ENCODE measurements at regions not wholly inside any gene's neighbourhood (a gene's known extent, or its start where the extent isn't known, plus 50 kb on each side); places are given as distances from the start of the nearest gene placed in this dataset.

DNA sequence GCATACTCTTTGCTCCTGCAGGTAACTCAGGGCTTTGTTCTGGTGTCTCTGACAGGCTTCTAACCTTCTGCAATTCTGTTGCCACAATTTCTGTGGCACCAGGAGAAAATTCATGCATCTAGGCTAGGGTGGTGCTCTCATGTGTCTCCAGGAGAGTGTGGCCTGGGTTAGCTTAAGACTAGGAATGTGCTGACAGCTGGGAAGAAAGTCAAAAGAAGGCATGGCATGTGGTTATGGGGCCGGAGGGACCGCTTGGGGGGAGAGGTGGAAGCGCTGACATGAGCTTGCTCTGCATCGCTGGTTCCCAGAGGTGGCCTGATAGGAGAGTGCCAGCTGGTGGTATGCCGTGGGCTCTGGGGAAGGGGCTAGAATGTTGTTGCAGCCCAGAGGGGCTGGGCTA lies 173.3 kb upstream of the TNP1 start:
- WGBS (ENCODE audit: extremely low coverage, insufficient coverage, insufficient read length), result no CpG with 5 or more reads among the region's 5 CpGs
- Histone ChIP-seq H2BK120ac (ENCODE audit: insufficient read depth, low read length, poor library complexity) (no peak overlapping the region), H3K27ac (ENCODE audit: low read depth, low read length) (no peak overlapping the region), H3K4me3 (ENCODE audit: low read depth, low read length) (no peak overlapping the region), H4K91ac (ENCODE audit: low read depth, low read length) (no peak overlapping the region), H2AK5ac (ENCODE audit: low read length) (no peak overlapping the region), H3K23ac (ENCODE audit: low read length) (no peak overlapping the region), H4K12ac (ENCODE audit: low read depth, low read length) (no peak overlapping the region), H2BK12ac (ENCODE audit: low read length) (no peak overlapping the region), H3K4ac (ENCODE audit: low read depth, low read length) (no peak overlapping the region), H3K9ac (ENCODE audit: low read length) (no peak overlapping the region), H3K9me3 (ENCODE audit: insufficient read depth, low read depth, low read length) (no peaks in the 10 kb centered on the region), H3K27me3 (ENCODE audit: insufficient read depth, low read length) (no peaks in the 10 kb centered on the region), H2AFZ (ENCODE audit: insufficient read depth, low read length, poor library complexity) (no peak overlapping the region), H3K4me2 (ENCODE audit: low read length) (no peak overlapping the region), H4K8ac (ENCODE audit: low read depth, low read length) (no peak overlapping the region), H3K36me3 (ENCODE audit: control insufficient read depth in 1 of 2, insufficient read depth in 2 of 2, low read length in 2 of 2) (no peaks in the 10 kb centered on the region), H3K14ac (ENCODE audit: low read length) (no peak overlapping the region), H3K18ac (ENCODE audit: low read length) (no peak overlapping the region), H2BK5ac (ENCODE audit: low read depth, low read length, poor library complexity) (no peak overlapping the region), H3K79me1 (ENCODE audit: low read length) (no peaks in the 10 kb centered on the region), H3K79me2 (ENCODE audit: control insufficient read depth, insufficient read depth, low read length, poor library complexity) (no peaks in the 10 kb centered on the region), H3K4me1 (ENCODE audit: control insufficient read depth in 1 of 2, insufficient read depth in 2 of 2, low read length in 2 of 2) (no peaks in the 10 kb centered on the region)
- no peak for DNase-seq

DNA sequence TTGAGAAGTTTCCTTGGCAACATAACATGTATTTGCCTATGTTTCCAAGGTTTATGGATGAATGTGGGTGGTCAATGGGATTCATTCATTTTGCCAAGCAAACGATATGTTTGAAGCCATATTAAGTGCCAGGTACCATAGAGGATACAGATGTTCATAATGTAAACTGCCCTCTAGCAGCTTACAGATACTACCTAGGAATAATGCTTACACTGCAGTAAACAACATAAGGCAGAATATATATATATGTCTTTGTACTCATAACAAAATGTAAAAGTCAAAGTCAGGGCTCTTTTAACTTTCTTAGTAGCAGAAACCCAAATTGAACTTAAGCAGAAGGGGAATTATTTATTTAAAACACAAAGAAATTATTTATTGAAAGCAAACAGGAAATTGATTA lies 171.6 kb upstream of the TNP1 start:
- no peak overlapping the region for H3K27ac ChIP-seq (ENCODE audit: low read depth, low read length)
- no peak overlapping the region for H4K12ac ChIP-seq (ENCODE audit: low read depth, low read length)
- no peaks in the 10 kb centered on the region for H3K36me3 ChIP-seq (ENCODE audit: control insufficient read depth in 1 of 2, insufficient read depth in 2 of 2, low read length in 2 of 2)
- H3K9ac ChIP-seq (ENCODE audit: low read length), result no peak overlapping the region
- no peak overlapping the region for H2BK5ac ChIP-seq (ENCODE audit: low read depth, low read length, poor library complexity)
- no peaks in the 10 kb centered on the region for H3K27me3 ChIP-seq (ENCODE audit: insufficient read depth, low read length)
- no CpG with 5 or more reads among the region's 1 CpG for WGBS (ENCODE audit: extremely low coverage, insufficient coverage, insufficient read length)
- H2AFZ ChIP-seq (ENCODE audit: insufficient read depth, low read length, poor library complexity), result no peak overlapping the region
- no peak overlapping the region for H4K8ac ChIP-seq (ENCODE audit: low read depth, low read length)
- H2AK5ac ChIP-seq (ENCODE audit: low read length), result no peak overlapping the region
- no peak overlapping the region for H3K23ac ChIP-seq (ENCODE audit: low read length)
- no peak overlapping the region for H4K91ac ChIP-seq (ENCODE audit: low read depth, low read length)
- no peaks in the 10 kb centered on the region for H3K9me3 ChIP-seq (ENCODE audit: insufficient read depth, low read depth, low read length)
- no peak overlapping the region for H3K4ac ChIP-seq (ENCODE audit: low read depth, low read length)
- H2BK120ac ChIP-seq (ENCODE audit: insufficient read depth, low read length, poor library complexity), result no peak overlapping the region
- no peak overlapping the region for H3K18ac ChIP-seq (ENCODE audit: low read length)
- H3K4me1 ChIP-seq (ENCODE audit: control insufficient read depth in 1 of 2, insufficient read depth in 2 of 2, low read length in 2 of 2), result no peaks in the 10 kb centered on the region
- no peak overlapping the region for H2BK12ac ChIP-seq (ENCODE audit: low read length)
- no peak for DNase-seq
- no peaks in the 10 kb centered on the region for H3K79me2 ChIP-seq (ENCODE audit: control insufficient read depth, insufficient read depth, low read length, poor library complexity)
- no peak overlapping the region for H3K4me2 ChIP-seq (ENCODE audit: low read length)
- H3K79me1 ChIP-seq (ENCODE audit: low read length), result no peaks in the 10 kb centered on the region
- H3K4me3 ChIP-seq (ENCODE audit: low read depth, low read length), result no peak overlapping the region
- no peak overlapping the region for H3K14ac ChIP-seq (ENCODE audit: low read length)

GRCh38 chr2:217030081-217030480 lies 170.2 kb upstream of the TNP1 start:
- no peak overlapping the region for H3K18ac ChIP-seq (ENCODE audit: low read length)
- no peak overlapping the region for H2BK120ac ChIP-seq (ENCODE audit: insufficient read depth, low read length, poor library complexity)
- no peak overlapping the region for H3K27ac ChIP-seq (ENCODE audit: low read depth, low read length)
- no peak overlapping the region for H4K8ac ChIP-seq (ENCODE audit: low read depth, low read length)
- no peak overlapping the region for H3K4me3 ChIP-seq (ENCODE audit: low read depth, low read length)
- no peak overlapping the region for H3K23ac ChIP-seq (ENCODE audit: low read length)
- no peaks in the 10 kb centered on the region for H3K9me3 ChIP-seq (ENCODE audit: insufficient read depth, low read depth, low read length)
- no peak overlapping the region for H4K12ac ChIP-seq (ENCODE audit: low read depth, low read length)
- no peak overlapping the region for H4K91ac ChIP-seq (ENCODE audit: low read depth, low read length)
- H2AFZ ChIP-seq (ENCODE audit: insufficient read depth, low read length, poor library complexity), result no peak overlapping the region
- H3K4ac ChIP-seq (ENCODE audit: low read depth, low read length), result no peak overlapping the region
- H3K79me2 ChIP-seq (ENCODE audit: control insufficient read depth, insufficient read depth, low read length, poor library complexity), result no peaks in the 10 kb centered on the region
- no peak overlapping the region for H2AK5ac ChIP-seq (ENCODE audit: low read length)
- no peak overlapping the region for H3K14ac ChIP-seq (ENCODE audit: low read length)
- no peaks in the 10 kb centered on the region for H3K27me3 ChIP-seq (ENCODE audit: insufficient read depth, low read length)
- H3K79me1 ChIP-seq (ENCODE audit: low read length), result no peaks in the 10 kb centered on the region
- H3K4me2 ChIP-seq (ENCODE audit: low read length), result no peak overlapping the region
- no peak overlapping the region for H2BK12ac ChIP-seq (ENCODE audit: low read length)
- no peaks in the 10 kb centered on the region for H3K4me1 ChIP-seq (ENCODE audit: control insufficient read depth in 1 of 2, insufficient read depth in 2 of 2, low read length in 2 of 2)
- DNase-seq, result no peak
- no peak overlapping the region for H3K9ac ChIP-seq (ENCODE audit: low read length)
- H2BK5ac ChIP-seq (ENCODE audit: low read depth, low read length, poor library complexity), result no peak overlapping the region
- no CpG with 5 or more reads among the region's 6 CpGs for WGBS (ENCODE audit: extremely low coverage, insufficient coverage, insufficient read length)
- H3K36me3 ChIP-seq (ENCODE audit: control insufficient read depth in 1 of 2, insufficient read depth in 2 of 2, low read length in 2 of 2), result no peaks in the 10 kb centered on the region

GRCh38 chr2:217028128-217028527 lies 168.3 kb upstream of the TNP1 start:
- no peak overlapping the region for H3K9ac ChIP-seq (ENCODE audit: low read length)
- H3K27me3 ChIP-seq (ENCODE audit: insufficient read depth, low read length), result no peaks in the 10 kb centered on the region
- H2BK5ac ChIP-seq (ENCODE audit: low read depth, low read length, poor library complexity), result no peak overlapping the region
- H3K4me1 ChIP-seq (ENCODE audit: control insufficient read depth in 1 of 2, insufficient read depth in 2 of 2, low read length in 2 of 2), result no peaks in the 10 kb centered on the region
- H3K14ac ChIP-seq (ENCODE audit: low read length), result no peak overlapping the region
- no peak overlapping the region for H2BK12ac ChIP-seq (ENCODE audit: low read length)
- no peak overlapping the region for H3K4me3 ChIP-seq (ENCODE audit: low read depth, low read length)
- H3K79me2 ChIP-seq (ENCODE audit: control insufficient read depth, insufficient read depth, low read length, poor library complexity), result no peaks in the 10 kb centered on the region
- no peaks in the 10 kb centered on the region for H3K79me1 ChIP-seq (ENCODE audit: low read length)
- no peak overlapping the region for H2AFZ ChIP-seq (ENCODE audit: insufficient read depth, low read length, poor library complexity)
- no peak overlapping the region for H4K91ac ChIP-seq (ENCODE audit: low read depth, low read length)
- no peak overlapping the region for H3K4ac ChIP-seq (ENCODE audit: low read depth, low read length)
- no peak overlapping the region for H2AK5ac ChIP-seq (ENCODE audit: low read length)
- no peak overlapping the region for H3K4me2 ChIP-seq (ENCODE audit: low read length)
- no peaks in the 10 kb centered on the region for H3K9me3 ChIP-seq (ENCODE audit: insufficient read depth, low read depth, low read length)
- H3K27ac ChIP-seq (ENCODE audit: low read depth, low read length), result no peak overlapping the region
- no peak for DNase-seq
- no peaks in the 10 kb centered on the region for H3K36me3 ChIP-seq (ENCODE audit: control insufficient read depth in 1 of 2, insufficient read depth in 2 of 2, low read length in 2 of 2)
- H3K23ac ChIP-seq (ENCODE audit: low read length), result no peak overlapping the region
- H2BK120ac ChIP-seq (ENCODE audit: insufficient read depth, low read length, poor library complexity), result no peak overlapping the region
- no CpG with 5 or more reads among the region's 1 CpG for WGBS (ENCODE audit: extremely low coverage, insufficient coverage, insufficient read length)
- H4K8ac ChIP-seq (ENCODE audit: low read depth, low read length), result no peak overlapping the region
- no peak overlapping the region for H4K12ac ChIP-seq (ENCODE audit: low read depth, low read length)
- H3K18ac ChIP-seq (ENCODE audit: low read length), result no peak overlapping the region
